PC-3 (cell line): ENCODE measurements at regions not wholly inside any gene's neighbourhood (a gene's known extent, or its start where the extent isn't known, plus 50 kb on each side); places are given as distances from the start of the nearest gene placed in this dataset.

Experiments
- CTCF ChIP-seq: fragments of 300-600 bp; sonication (generic); conservative IDR thresholded peaks from 2 replicates; pipeline ENCODE4 v1.5.1; 2017; ENCODE audit warnings: antibody characterized with exemption, low read depth, mild to moderate bottlenecking, low read length
- EZH2 ChIP-seq: fragments of 300-600 bp; sonication (generic); IDR thresholded peaks from one replicate; pipeline ENCODE4 v1.6.1; 2017; ENCODE audit warnings: antibody characterized with exemption, mild to moderate bottlenecking, low read length; ENCODE audit not compliant: unreplicated experiment

- TF ChIP-seq CTCF (no peak), EZH2 (no peak)
Observed at GRCh38 chr21:22585558-22585957, 1587.3 kb downstream of the NCAM2 start.
